Hippocampal formation (tissue), 2 donors: ENCODE measurements at regions not wholly inside any gene's neighbourhood (a gene's known extent, or its start where the extent isn't known, plus 50 kb on each side); places are given as distances from the start of the nearest gene placed in this dataset.

ENCODE experiments used
- DNase-seq, 2 donors: peaks; one replicate each; lab custom pipeline; 2025; lab: John Stamatoyannopoulos, UW

DNA sequence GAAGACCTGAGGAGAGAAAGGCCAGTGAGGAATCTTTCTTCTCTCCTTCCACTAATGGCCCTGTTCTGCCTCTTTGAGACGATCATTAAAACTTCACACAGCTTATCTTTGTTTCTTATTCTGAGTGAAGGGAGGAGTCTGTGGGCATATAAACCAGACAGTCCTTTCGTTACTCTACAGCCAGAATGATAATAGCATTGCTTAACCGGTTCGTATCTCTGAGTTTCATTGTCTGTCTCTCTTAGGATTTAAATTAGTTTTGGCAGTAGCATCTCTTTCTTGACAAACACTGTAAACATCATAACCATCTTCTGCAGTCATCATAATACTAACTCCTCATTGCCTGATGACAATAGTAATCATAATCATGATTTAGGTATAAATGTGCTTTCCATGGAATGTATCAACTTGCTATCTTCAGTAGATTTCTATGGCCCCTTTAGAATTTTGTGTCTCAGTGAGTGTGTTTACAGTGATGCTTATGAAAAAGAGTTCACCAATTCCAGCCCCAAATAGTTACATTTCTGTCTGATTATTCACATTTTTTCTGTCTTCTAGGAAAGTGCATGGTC, 618.8 kb upstream of the KLF4 start:
- DNase-seq = no peak

DNA sequence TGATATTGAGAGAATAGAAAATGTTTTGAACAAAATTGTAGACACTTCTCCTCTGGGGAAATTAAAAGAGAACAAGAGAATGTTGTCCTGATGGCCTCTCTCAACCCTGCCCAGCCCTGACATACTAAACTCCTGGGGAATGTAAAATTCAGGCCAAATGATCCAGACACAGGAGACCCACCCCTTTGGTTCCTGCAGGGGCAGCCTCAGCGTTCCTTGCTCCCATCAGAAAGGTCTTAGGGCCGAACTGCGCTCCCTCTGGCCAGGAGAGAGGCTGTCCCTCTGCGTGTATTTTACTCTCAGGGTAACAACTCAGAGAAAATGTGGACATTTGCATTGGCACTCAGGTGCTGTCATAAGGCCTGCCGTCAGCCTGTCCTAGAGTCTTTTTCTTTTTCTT, 616.3 kb upstream of the KLF4 start:
- DNase-seq = no peak

DNA sequence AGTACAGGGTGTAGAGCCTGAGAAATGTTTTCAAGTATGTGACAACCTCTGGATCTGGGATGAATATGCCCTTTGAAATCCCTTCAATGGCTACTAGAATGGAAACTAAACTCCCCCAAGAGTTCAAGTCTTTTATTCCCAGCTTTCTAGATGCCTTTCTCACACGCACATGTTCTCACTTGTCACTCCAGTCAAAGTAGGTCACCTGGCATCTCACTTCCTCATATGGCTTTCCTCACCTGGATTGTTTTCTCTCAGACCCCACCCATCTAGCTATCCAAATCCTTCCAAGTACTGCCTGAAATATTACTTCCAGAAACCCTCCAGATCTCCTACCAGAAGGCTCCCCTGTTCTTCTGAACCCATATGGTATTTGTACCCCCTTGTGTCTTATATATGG, 615.4 kb upstream of the KLF4 start:
- DNase-seq = no peak

DNA sequence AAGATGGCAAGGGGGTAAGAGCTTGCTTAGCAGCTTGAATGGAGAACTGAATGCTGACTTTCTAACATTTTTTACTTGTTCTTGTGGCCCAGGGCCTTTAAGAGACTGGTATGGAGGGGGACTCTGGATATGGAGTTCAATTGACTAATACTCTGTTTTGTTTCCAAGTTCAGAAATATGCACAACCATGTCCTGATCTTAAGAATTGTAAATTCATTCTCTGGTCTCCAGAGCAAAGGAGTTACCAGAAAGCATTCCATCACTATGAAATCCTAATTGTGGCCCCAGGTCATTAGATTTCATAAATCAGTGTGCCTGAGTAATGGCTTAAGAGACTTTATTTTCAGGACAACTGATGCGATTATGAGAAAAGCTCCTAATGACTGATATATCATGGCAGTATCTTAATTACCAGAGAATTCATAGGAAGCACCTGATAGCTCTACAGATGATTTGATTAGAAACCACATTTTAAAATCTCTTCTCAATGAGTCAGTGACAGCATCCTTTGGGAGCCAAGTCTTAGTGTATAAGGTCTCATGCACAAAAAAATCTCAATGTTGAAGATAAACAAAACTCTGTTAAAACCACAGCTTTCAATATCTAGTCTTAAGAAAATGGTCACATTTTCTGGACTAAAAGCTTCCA, 613.6 kb upstream of the KLF4 start:
- no peak for DNase-seq

DNA sequence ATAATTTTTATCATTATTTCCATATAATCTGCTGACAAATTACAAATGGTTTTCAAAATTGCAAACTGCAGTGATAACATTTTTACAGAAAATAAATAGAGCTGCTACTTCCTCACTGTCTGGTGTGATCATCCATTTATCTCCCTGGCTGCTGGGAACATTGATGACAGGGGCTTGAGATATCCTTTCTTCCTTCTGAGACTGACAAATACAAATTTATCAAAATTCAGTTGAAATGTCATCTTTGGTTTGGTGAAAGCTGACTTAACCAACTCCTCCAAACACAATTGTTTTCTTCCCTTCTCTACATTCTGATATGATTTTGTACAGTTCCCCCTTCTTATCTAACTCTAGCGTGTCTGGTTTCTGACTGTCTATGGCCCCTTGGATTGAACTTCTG, 611.8 kb upstream of the KLF4 start:
- DNase-seq = no peak

DNA sequence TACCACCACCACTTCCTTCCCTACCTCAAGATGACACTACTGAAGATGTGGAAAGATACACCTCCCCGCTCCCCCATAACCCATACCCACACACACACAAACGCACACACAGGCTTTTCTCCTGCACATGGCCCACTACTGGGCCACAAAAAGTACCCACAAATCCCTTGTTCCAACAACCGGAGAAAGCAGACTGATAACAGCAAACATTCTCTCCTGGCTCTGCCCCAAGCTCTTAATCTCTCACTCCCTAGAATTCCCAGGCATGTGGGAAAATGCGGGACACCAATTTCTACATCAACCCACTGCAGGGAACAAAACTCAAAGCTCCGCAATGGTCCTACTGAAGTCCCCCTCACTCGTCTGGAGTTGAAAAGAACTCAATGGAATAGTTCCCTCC, 611.0 kb upstream of the KLF4 start:
- DNase-seq = no peak

DNA sequence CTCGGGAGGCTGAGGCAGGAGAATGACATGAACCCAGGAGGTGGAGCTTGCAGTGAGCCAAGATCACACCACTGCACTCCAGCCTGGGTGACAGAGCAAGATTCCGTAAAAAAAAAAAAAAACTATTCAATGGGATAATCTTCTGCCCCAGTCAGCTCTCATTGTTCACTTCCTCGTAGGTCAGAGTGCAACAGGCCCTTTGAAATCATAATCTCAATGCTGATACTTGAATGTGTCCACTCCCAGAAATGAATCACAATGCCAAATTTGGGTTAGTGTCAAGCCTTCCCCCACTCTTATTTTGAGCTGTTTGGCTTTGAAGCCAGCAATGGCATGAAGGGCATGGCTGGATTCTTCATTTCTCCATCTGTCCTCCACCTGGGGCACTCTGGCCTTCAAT, 610.3 kb upstream of the KLF4 start:
- no peak for DNase-seq

DNA sequence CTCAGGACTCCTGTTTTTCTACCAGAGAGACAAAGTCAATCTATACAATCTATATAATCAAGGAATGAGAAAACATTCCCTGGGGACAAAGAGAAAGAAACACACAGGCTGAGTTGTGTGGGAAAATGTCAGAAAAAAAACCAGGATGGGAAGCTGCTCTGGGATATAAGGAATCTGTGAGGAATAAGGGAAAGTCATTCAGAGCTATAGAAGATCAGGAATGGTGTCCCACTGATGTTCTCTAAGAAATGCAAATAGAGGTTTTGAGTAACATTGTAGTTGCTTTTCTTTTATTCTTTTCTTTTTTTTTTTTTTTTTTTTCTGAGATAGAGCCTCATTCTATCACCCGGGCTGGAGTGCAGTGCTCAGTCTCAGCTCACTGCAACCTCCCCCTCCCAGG, 605.9 kb upstream of the KLF4 start:
- DNase-seq = no peak

DNA sequence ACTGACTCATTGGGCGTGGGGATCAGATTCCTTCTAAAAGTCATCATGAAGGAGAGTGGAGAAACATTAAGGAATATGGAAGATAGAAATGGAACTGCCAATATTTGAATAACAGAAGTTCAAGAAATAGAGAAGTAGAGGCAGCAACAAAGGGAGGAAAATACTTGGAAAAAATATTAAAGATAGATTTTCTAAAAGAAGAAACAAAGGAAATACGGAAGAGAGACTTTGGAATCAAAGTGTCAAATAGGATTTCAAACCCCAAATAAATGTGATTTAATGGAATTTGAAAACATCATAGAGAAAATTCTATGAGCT, 605.1 kb upstream of the KLF4 start:
- no peak for DNase-seq

DNA sequence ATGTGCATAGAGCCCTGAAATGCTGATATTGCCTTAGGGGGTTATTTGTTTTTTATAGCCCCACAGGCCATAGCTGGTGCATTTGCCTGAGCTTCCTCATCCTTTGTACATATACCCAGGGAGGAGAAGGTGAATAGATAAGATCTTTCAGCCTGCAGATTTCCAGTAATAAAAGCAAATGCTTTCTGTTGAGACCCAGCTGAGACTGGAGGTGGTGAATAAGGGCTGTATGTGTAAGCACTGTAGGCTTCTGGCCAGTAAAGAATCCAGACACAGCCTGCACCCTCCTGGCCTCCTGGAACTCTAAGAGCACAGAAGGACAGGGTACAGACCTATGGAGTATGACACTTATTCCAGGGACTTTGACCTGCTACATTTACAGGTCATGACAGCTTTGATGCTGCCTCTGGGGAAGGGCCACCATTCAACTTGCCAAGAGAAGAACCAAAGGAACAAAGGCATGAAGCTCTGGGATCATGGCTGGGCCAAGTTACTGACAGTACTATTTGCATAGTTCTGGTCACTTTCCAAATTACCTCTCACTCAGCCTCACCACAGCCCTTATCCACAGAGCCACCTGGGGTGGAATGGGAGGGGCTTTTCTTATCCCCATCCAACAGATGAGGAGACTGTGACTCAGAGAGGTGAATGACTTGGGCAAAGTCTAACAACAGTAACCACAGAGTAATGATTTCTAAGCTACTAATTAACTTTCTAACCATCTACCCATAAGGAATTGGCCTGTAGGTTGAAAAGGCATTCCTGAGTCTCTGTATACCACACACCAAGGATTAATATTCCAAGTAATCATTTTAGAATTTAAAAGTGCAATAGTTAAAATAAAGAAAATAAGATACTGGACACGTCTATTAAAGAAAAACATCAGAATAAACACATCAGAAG, 604.5 kb upstream of the KLF4 start:
- DNase-seq = no peak

DNA sequence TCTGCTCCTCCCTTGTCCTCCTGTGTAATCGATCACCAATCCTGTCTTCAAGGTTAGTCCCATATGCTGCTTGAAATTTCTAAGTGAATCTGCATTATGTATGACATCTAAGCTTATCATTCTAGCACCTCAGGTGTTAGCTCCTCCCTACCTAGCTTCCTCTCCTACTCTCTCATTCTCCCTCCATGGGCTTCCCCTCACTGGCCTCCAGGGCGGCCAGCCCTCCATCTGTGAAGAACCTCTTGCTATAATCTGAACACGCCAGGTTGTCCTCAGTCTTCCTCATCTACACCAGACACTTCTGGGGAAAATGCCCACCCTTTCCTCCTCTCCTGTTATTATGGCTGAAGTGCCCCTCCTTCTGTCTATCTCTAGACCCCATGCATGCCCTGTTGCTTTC, 599.3 kb upstream of the KLF4 start:
- DNase-seq = no peak

DNA sequence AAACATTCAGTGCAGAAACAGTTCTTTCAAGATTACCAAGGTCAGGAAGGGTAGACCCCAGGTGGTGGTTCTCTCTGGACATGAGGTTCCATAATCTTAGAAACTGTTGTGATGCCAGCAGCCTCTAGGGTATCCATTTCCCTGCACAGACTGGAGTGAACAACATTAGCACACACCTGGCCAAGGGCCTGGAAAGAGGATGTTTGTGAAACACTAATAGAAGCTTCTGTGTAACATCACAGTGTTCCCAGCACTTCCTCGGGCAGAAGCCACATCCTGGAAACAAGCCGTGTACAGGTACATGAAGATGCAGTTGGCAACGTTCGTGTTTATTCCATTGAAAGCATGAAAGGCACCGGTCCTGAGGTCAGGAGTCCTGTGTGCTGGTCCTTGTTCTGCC, 598.2 kb upstream of the KLF4 start:
- DNase-seq = no peak

DNA sequence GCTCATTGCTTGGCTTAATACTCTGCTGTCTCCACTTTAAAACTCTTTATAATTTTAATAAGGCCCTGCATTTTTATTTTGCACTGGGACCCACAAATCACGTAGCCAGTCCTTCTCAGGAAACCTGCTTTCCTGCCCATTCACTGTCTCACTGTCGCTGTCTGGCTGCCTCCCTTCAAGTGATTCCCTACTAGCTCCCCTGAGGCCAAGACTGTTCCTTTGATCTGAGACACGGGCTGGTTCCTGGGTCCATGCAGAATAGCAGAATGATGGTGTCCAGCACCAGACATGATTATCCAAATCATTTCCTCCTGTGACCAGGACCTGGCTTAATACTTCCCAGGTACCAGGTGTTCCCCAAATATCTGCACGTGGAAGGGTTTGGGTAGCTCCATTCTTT, 597.1 kb upstream of the KLF4 start:
- DNase-seq = no peak

DNA sequence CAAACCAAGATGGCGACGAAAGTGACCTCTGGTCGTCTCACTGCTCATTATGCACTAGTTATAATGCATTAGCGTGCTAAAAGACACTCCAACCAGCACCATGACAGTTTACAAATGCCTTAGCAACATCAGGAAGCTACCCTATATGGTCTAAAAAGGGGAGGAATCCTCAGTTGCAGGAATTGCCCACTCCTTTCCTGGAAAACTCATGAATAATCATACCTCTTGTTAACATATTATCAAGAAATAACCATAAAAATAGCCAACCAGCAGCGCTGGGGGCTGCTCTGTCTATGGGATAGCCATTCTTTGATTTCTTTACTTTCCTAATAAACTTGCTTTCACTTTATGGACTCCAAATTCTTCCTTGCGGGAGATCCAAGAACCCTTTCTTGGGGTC, 595.7 kb upstream of the KLF4 start:
- no peak for DNase-seq

DNA sequence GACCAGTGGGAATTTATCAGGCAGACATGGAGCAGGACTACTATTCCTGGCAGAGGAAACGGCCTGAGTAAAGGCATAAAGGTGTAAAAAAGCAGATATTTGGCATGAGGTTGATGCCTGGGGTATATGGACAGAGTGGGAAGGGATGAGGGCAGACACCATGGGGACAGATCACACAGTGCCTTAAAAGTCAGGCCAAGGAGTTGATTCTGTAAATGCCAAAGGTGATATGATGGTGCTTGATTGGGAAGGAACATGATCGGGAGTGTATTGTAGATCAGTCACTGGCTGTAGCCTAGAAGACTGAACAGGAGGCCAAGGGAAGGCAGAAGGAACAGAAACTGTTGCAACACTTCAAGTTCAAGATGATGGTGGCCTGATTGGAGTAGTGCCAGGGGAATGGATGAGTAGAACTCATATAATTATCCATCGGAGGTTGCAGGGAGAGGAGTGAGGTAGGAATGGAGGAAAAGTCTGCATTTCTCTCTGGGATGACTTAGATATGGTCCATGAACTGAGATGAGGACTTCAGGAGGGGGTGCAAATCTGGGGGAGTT, 594.3 kb upstream of the KLF4 start:
- DNase-seq = no peak

DNA sequence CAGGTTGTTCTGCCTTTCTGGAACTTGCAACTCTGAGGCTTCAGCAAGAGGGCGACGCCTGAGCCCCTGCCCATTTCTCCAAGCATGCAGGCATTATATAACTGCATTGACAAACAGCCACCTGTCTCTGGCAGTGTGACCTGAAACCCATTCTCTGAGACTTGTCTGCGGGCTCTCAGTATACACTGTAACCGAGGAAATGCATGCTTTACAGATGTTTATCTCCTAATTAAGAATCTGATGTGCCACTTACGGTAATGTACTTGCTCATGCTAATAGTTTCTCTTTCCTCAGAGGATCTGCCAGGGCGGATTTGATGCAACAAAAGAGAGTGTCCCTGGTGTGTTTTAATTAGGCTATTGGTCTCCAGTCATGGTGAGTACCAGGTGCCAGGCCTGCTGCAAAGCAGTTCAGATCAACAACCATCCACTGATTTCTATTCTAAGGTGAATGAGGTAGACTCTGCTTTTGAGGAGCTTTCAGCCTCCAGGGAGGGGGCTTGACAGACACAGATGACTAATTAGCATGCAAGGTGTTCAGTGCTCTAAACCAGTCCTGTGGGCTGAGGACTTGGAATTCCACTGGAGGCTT, 593.7 kb upstream of the KLF4 start:
- DNase-seq = no peak

DNA sequence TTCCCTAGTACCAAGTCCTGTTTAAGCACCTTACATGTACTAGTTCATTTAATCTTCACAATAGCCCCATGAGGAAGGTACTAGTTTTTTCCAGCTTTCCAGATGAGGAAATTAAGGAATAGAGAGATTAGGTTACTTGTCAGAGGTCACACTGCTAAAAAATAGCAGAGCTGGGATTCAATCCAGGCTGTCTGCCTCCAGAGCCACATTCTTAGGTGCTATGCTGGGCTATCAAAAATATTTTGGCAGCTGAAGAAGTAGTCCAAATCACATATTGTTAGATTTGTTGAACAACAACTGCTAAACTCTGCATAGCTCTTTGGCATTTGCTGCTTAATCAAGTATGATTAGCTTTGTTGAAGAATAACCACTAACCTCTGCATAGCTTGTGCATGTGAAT, 591.5 kb upstream of the KLF4 start:
- DNase-seq = no peak

DNA sequence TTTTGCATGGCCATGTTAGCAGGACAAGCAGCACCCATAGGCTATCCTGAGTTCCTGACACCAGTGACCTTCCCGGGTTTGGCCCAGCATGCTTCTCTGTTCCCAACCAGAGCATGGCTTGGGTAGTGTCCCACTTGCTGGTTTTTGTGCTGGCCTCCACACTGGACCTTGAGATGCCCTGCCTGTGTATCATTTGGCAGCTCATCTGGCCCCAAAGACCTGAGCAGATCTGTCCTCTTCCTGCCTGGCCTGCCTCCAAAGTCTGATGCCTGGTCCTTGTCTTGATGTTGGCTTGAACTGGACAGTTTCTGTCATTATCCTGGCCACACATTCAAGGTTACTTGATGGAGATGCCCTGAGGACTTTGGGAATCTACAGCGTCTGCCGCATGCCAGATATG, 590.7 kb upstream of the KLF4 start:
- DNase-seq = no peak

DNA sequence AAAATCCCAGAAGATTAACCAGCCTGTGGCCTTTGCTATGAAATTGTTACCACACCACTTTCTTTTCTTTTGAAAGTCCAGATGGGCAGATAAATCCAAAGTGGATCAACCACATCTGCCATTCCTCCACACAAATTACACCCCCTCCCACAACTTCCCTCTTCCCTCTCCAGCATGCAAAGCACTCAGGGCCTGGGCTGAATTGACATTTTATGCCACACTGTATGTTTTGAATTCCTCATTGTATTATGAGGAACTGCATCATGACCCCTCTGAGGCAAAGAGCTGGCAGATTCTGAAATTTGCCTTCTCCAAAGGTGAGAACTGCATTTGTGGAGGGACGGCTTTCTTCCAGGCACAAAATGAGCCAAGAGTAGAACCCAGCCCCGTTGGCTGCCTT, 589.2 kb upstream of the KLF4 start:
- DNase-seq = no peak

DNA sequence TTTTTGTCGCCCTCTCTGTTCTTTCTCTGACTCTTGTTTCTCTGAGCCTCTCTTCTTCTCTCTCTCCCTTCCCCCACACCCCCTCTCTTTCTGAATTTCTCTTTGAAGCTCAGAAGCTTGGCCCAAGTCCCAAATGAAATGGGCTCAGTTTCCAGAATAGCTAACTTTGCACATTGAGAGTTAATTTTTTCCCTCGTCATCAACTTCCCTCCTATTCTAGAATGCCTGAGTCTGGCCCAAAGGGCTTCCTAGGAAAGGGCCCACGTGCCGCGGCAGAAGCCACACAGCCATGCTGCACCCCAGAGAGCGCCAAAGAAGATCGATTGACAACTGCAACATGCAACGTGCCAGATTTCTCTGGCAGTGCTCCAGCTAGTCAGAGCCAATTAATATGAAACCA, 588.8 kb upstream of the KLF4 start:
- DNase-seq = no peak

DNA sequence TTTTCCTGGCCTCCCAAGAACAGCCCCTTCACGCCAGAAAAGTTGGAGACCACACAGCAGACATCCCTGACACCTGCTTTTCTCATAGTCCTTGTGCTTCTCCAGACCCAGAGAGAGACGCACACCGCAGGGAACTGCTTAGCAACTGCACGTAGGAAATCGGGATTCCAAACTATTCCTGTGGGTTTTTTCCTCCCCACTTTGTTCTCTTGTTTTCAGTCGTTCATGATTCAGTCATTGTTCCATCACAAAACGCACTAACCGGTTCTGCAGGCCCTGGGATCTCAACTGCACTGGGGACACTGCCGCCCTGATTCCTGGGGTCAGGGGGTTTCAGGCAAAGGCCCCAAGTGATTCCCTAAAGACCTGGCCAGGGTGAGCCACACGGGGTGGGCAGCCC, 588.0 kb upstream of the KLF4 start:
- no peak for DNase-seq

DNA sequence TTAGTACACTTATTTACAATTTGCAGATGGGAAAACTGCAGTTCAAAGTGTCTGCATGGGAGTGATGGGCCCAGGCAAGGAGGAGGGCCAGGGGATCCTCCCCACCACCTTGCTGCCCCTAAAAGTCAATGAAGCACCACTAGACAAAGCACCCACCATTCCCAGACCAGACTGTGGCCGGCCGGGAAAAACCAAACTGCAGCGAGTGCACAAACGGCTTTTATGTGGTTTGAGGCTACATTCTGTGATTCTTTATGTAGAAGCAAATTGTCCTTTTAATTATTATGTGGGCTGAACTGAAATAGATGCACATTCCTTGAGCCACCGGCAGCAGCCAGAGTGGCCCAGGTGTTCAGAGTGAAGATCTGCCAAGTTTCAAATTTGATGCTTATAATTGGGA, 585.3 kb upstream of the KLF4 start:
- no peak for DNase-seq

DNA sequence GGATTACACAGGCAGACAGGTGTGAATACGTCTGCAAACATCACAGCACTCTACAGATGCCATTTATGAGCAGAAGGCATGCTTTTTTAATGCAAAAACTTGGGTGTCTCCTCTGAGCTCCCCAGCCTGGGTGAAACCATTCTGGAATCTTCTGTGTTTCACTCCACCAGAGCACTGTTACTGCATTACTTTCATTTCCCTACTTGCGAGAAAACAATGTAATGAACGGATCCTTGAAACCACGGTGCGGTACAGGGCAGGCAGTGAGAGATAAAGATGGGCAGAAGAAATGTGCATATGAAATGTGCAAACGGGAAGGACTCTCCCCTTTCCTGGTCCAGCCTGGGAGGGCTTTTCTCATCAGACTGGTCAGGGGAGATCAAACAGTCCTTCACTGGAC, 584.3 kb upstream of the KLF4 start:
- DNase-seq = no peak
